WTC11 (cell line): ENCODE measurements at regions not wholly inside any gene's neighbourhood (a gene's known extent, or its start where the extent isn't known, plus 50 kb on each side); places are given as distances from the start of the nearest gene placed in this dataset.

Experiments used
- NFE2L1 ChIP-seq: sonication (generic); formaldehyde crosslinking; IDR thresholded peaks from 2 replicates; pipeline ENCODE4 v1.8.1; 2023; ENCODE audit warnings: missing genetic modification reagents
- OVOL2 ChIP-seq: fragments of 250-450 bp; sonication (Bioruptor Pico); IDR thresholded peaks from 2 replicates; pipeline ENCODE4 v1.9.0; 2021; ENCODE audit warnings: mild to moderate bottlenecking, borderline replicate concordance
- TF ChIP-seq, protein P1 (sequence below): fragments of 200-600 bp; IDR thresholded peaks from 2 replicates; pipeline ENCODE4 v1.8.0; 2022; ENCODE audit warnings: antibody characterized with exemption
- TF ChIP-seq, protein P2 (sequence below): sonication (generic); formaldehyde crosslinking; IDR thresholded peaks from 2 replicates; pipeline ENCODE4 v1.8.1; 2023; ENCODE audit warnings: mild to moderate bottlenecking, missing genetic modification reagents, moderate library complexity
- TF ChIP-seq, protein P3 (sequence below): sonication (generic); formaldehyde crosslinking; IDR thresholded peaks from 2 replicates; pipeline ENCODE4 v1.8.1; 2022; ENCODE audit warnings: mild to moderate bottlenecking, missing genetic modification reagents, moderate library complexity, borderline replicate concordance
- TF ChIP-seq, protein P4 (sequence below): sonication (generic); formaldehyde crosslinking; IDR thresholded peaks from 2 replicates; pipeline ENCODE4 v1.8.0; 2023; ENCODE audit warnings: missing genetic modification reagents, mild to moderate bottlenecking, borderline replicate concordance

DNA sequence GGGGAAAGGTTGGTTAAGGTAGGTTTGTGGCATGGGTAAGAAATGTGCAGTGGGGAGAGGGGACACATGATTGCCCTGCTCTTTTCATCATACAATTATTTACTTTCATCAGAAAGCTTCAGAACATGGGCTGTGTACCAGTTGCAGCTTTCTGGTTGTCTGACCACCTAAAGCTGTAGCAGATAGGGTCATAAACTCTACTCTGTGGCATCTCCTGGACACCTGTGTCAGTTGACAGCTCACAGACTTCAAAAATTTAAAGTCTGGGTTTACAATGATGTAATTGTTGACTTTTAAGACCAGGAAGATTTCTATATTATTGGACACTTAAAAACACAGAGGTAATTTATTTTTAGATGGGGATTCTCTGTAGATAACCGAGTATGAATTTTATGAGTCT lies 222.7 kb upstream of the PRR16 start:
- TF ChIP-seq, protein P1, sequence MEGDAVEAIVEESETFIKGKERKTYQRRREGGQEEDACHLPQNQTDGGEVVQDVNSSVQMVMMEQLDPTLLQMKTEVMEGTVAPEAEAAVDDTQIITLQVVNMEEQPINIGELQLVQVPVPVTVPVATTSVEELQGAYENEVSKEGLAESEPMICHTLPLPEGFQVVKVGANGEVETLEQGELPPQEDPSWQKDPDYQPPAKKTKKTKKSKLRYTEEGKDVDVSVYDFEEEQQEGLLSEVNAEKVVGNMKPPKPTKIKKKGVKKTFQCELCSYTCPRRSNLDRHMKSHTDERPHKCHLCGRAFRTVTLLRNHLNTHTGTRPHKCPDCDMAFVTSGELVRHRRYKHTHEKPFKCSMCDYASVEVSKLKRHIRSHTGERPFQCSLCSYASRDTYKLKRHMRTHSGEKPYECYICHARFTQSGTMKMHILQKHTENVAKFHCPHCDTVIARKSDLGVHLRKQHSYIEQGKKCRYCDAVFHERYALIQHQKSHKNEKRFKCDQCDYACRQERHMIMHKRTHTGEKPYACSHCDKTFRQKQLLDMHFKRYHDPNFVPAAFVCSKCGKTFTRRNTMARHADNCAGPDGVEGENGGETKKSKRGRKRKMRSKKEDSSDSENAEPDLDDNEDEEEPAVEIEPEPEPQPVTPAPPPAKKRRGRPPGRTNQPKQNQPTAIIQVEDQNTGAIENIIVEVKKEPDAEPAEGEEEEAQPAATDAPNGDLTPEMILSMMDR: no peak
- TF ChIP-seq, protein P2, sequence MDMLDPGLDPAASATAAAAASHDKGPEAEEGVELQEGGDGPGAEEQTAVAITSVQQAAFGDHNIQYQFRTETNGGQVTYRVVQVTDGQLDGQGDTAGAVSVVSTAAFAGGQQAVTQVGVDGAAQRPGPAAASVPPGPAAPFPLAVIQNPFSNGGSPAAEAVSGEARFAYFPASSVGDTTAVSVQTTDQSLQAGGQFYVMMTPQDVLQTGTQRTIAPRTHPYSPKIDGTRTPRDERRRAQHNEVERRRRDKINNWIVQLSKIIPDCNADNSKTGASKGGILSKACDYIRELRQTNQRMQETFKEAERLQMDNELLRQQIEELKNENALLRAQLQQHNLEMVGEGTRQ (CRISPR knock-in tag): no peak
- TF ChIP-seq NFE2L1 (CRISPR knock-in tag) (no peak), OVOL2 (CRISPR knock-in tag) (no peak)
- TF ChIP-seq, protein P3, sequence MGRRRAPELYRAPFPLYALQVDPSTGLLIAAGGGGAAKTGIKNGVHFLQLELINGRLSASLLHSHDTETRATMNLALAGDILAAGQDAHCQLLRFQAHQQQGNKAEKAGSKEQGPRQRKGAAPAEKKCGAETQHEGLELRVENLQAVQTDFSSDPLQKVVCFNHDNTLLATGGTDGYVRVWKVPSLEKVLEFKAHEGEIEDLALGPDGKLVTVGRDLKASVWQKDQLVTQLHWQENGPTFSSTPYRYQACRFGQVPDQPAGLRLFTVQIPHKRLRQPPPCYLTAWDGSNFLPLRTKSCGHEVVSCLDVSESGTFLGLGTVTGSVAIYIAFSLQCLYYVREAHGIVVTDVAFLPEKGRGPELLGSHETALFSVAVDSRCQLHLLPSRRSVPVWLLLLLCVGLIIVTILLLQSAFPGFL: no peak
- TF ChIP-seq, protein P4, sequence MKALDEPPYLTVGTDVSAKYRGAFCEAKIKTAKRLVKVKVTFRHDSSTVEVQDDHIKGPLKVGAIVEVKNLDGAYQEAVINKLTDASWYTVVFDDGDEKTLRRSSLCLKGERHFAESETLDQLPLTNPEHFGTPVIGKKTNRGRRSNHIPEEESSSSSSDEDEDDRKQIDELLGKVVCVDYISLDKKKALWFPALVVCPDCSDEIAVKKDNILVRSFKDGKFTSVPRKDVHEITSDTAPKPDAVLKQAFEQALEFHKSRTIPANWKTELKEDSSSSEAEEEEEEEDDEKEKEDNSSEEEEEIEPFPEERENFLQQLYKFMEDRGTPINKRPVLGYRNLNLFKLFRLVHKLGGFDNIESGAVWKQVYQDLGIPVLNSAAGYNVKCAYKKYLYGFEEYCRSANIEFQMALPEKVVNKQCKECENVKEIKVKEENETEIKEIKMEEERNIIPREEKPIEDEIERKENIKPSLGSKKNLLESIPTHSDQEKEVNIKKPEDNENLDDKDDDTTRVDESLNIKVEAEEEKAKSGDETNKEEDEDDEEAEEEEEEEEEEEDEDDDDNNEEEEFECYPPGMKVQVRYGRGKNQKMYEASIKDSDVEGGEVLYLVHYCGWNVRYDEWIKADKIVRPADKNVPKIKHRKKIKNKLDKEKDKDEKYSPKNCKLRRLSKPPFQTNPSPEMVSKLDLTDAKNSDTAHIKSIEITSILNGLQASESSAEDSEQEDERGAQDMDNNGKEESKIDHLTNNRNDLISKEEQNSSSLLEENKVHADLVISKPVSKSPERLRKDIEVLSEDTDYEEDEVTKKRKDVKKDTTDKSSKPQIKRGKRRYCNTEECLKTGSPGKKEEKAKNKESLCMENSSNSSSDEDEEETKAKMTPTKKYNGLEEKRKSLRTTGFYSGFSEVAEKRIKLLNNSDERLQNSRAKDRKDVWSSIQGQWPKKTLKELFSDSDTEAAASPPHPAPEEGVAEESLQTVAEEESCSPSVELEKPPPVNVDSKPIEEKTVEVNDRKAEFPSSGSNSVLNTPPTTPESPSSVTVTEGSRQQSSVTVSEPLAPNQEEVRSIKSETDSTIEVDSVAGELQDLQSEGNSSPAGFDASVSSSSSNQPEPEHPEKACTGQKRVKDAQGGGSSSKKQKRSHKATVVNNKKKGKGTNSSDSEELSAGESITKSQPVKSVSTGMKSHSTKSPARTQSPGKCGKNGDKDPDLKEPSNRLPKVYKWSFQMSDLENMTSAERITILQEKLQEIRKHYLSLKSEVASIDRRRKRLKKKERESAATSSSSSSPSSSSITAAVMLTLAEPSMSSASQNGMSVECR (CRISPR knock-in tag): no peak
